K562 (cell line): ENCODE measurements at regions not wholly inside any gene's neighbourhood (a gene's known extent, or its start where the extent isn't known, plus 50 kb on each side); places are given as distances from the start of the nearest gene placed in this dataset.

ENCODE experiments used
- ATAC-seq: fragments of 200-7000 bp; cut with Tn5 transposase; 3 replicates; pipeline ENCODE4 v1.9.1; 2020; ENCODE audit warnings: moderate library complexity
- BruUV-seq: library from RNA; stranded (reverse); fragments of 400-500 nt; replicated peaks from 2 replicates; lab custom pipeline; 2021; lab: Mats Ljungman, UMichigan
- CTCF ChIA-PET: fragments of 300-600 bp; formaldehyde crosslinking; extraction: SDS; loops from one replicate; lab custom pipeline; 2021; ENCODE audit warnings: low intra/inter-chr PET ratio; lab: Yijun Ruan, JAX
- POLR2A ChIA-PET: fragments of 300-600, 350-650 bp; sonication (Branson Sonifier 250); formaldehyde crosslinking; extraction: SDS; loops from one replicate; lab custom pipeline; 2021; ENCODE audit warnings: antibody characterized with exemption, inconsistent platforms; lab: Yijun Ruan, JAX
- DNase-seq, 4 experiments: peaks; one replicate each; pipeline versions ENCODE4 v3.0.0 to v3.0.0-alpha.2; 2011 to 2018; ENCODE audit warnings: low spot score in 3 of 4, mixed read lengths in 3 of 4; ENCODE audit errors: extremely low read depth in 1 of 4
- FAIRE-seq: peaks from 2 replicates; lab custom pipeline; 2011; peaks lifted over from hg19 to GRCh38; lab: Jason Lieb, UNC
- H2AFZ ChIP-seq: 2 replicates; pipeline ENCODE4 v1.6.0; 2011; ENCODE audit warnings: low read depth, low read length, control low read depth, inconsistent platforms
- H3K27ac ChIP-seq: fragments of 200-600 bp; 3 replicates; pipeline ENCODE4 v1.8.0; 2011; ENCODE audit warnings: low read depth, mild to moderate bottlenecking, control low read depth, inconsistent platforms, low read length, moderate library complexity, mixed read lengths; ENCODE audit errors: extremely low read depth
- H3K27me3 ChIP-seq, 2 experiments: fragments of 300-600 bp in 1 of 2; 2 replicates in 1 of 2; 3 replicates in 1 of 2; pipeline versions ENCODE4 v1.6.0 to v1.8.0; 2011; ENCODE audit warnings: inconsistent platforms in 2 of 2, low read length in 2 of 2, mild to moderate bottlenecking in 1 of 2, mixed read lengths in 1 of 2, moderate library complexity in 1 of 2; ENCODE audit not compliant: control insufficient read depth in 2 of 2, insufficient read depth in 2 of 2
- H3K36me3 ChIP-seq: fragments of 300-600 bp; 3 replicates; pipeline ENCODE4 v1.8.0; 2011; ENCODE audit warnings: mild to moderate bottlenecking, low read length, inconsistent platforms; ENCODE audit not compliant: control insufficient read depth, insufficient read depth
- H3K4me1 ChIP-seq, 2 experiments: fragments of 200-600 bp in 1 of 2; replicated peaks in 1 of 2; 2 replicates in 1 of 2; 3 replicates in 1 of 2; pipeline versions ENCODE4 v1.5.1 to v1.8.0; 2011; ENCODE audit warnings: inconsistent platforms in 2 of 2, low read length in 2 of 2, mild to moderate bottlenecking in 1 of 2, mixed read lengths in 1 of 2, moderate library complexity in 1 of 2; ENCODE audit not compliant: control insufficient read depth in 2 of 2, insufficient read depth in 2 of 2
- H3K4me2 ChIP-seq: 2 replicates; pipeline ENCODE4 v1.6.1; 2011; ENCODE audit warnings: low read length, control low read depth, inconsistent platforms, mixed read lengths; ENCODE audit not compliant: insufficient read depth
- H3K4me3 ChIP-seq: fragments of 200-600 bp; sonication (generic), shearing (Covaris generic); 2 replicates; pipeline ENCODE4 v1.5.1; 2016; ENCODE audit warnings: control low read depth, inconsistent platforms
- H3K79me2 ChIP-seq: fragments of 200-600 bp; 3 replicates; pipeline ENCODE4 v1.8.0; 2011; ENCODE audit warnings: low read length, inconsistent platforms; ENCODE audit not compliant: control insufficient read depth, insufficient read depth
- H3K9ac ChIP-seq, 2 experiments: 2 replicates each; pipeline versions ENCODE4 v1.6.0 to v1.6.1; 2011; ENCODE audit warnings: low read depth in 2 of 2, low read length in 2 of 2, control low read depth in 1 of 2, inconsistent platforms in 1 of 2, mild to moderate bottlenecking in 1 of 2, mixed read lengths in 1 of 2; ENCODE audit not compliant: insufficient read depth in 1 of 2
- H3K9me1 ChIP-seq: one replicate; pipeline ENCODE4 v1.6.0; 2011; ENCODE audit warnings: inconsistent platforms, mild to moderate bottlenecking, low read length, moderate library complexity; ENCODE audit not compliant: control insufficient read depth, insufficient read depth
- H3K9me3 ChIP-seq: replicated peaks from 2 replicates; pipeline ENCODE4 v1.5.1; 2011; ENCODE audit warnings: low read depth, low read length, inconsistent platforms; ENCODE audit not compliant: control insufficient read depth, insufficient read depth
- H4K20me1 ChIP-seq: replicated peaks from 2 replicates; pipeline ENCODE4 v1.6.1; 2011; ENCODE audit warnings: low read length, inconsistent platforms, mixed read lengths; ENCODE audit not compliant: control insufficient read depth, insufficient read depth
- ETV5 ChIP-seq: sonication (generic); formaldehyde crosslinking; IDR thresholded peaks from 2 replicates; pipeline ENCODE4 v1.4.0; 2020; ENCODE audit warnings: low read depth, mild to moderate bottlenecking, missing genetic modification reagents
- FOSL1 ChIP-seq: fragments of 200-800 bp; sonication (Bioruptor generic); conservative IDR thresholded peaks from 2 replicates; pipeline ENCODE4 v1.6.1; 2016; ENCODE audit warnings: missing genetic modification characterization, missing compliant biosample characterization
- GATAD2A ChIP-seq: fragments of 450-650 bp; IDR thresholded peaks from 2 replicates; pipeline ENCODE4 v1.6.1; 2017
- GATAD2B ChIP-seq: fragments of 450-650 bp; IDR thresholded peaks from 2 replicates; pipeline ENCODE4 v1.6.1; 2017; ENCODE audit warnings: mild to moderate bottlenecking, borderline replicate concordance
- HEY1 ChIP-seq: fragments of 250-450 bp; sonication (Bioruptor Pico); IDR thresholded peaks from 2 replicates; pipeline ENCODE4 v1.5.0; 2020; ENCODE audit warnings: mild to moderate bottlenecking, moderate library complexity, borderline replicate concordance
- HMGN3 ChIP-seq: IDR thresholded peaks from 2 replicates; pipeline ENCODE4 v1.6.1; 2011; ENCODE audit warnings: borderline replicate concordance, low read depth, mild to moderate bottlenecking, mixed read lengths, low read length; ENCODE audit not compliant: insufficient read length; ENCODE audit errors: extremely low read depth
- HNRNPUL1 ChIP-seq: fragments of 200-400 bp; formaldehyde crosslinking; IDR thresholded peaks from 2 replicates; pipeline ENCODE4 v1.6.1; 2017; ENCODE audit warnings: low read length
- IRF9 ChIP-seq: fragments of 450-650 bp; IDR thresholded peaks from 2 replicates; pipeline ENCODE4 v1.6.1; 2016; ENCODE audit warnings: missing biosample characterization, missing genetic modification characterization
- LARP7 ChIP-seq: fragments of 450-650 bp; IDR thresholded peaks from 2 replicates; pipeline ENCODE4 v1.6.1; 2016
- MEF2A ChIP-seq: IDR thresholded peaks from 2 replicates; pipeline ENCODE4 v1.6.1; 2011; ENCODE audit warnings: low read depth, mild to moderate bottlenecking, low read length, moderate library complexity; ENCODE audit not compliant: control insufficient read depth
- NR2C1 ChIP-seq, 2 experiments: fragments of 450-650 bp; IDR thresholded peaks; 2 replicates each; pipeline ENCODE4 v1.6.1; 2017; ENCODE audit warnings: mild to moderate bottlenecking in 2 of 2, antibody characterized with exemption in 1 of 2, inconsistent platforms in 1 of 2, missing compliant biosample characterization in 1 of 2, missing genetic modification characterization in 1 of 2
- RREB1 ChIP-seq: fragments of 250-450 bp; sonication (Bioruptor Pico); IDR thresholded peaks from 2 replicates; pipeline ENCODE4 v1.4.0; 2020
- SMAD2 ChIP-seq: fragments of 150-350 bp; IDR thresholded peaks from 2 replicates; pipeline ENCODE4 v1.6.1; 2014; ENCODE audit warnings: low read depth, mild to moderate bottlenecking, low read length
- SREBF2 ChIP-seq: sonication (generic); formaldehyde crosslinking; IDR thresholded peaks from 2 replicates; pipeline ENCODE4 v1.4.0; 2020; ENCODE audit warnings: mild to moderate bottlenecking, missing genetic modification reagents
- STAT5B ChIP-seq: fragments of 250-450 bp; sonication (Bioruptor Pico); IDR thresholded peaks from 2 replicates; pipeline ENCODE4 v1.8.0; 2021; ENCODE audit warnings: mild to moderate bottlenecking, inconsistent platforms
- TCFL5 ChIP-seq: fragments of 250-450 bp; sonication (Bioruptor Pico); conservative IDR thresholded peaks from 2 replicates; pipeline ENCODE4 v1.6.1; 2021; ENCODE audit warnings: mild to moderate bottlenecking, moderate library complexity, matching md5 sums
- ZNF584 ChIP-seq: fragments of 200-800 bp; sonication (Bioruptor generic); IDR thresholded peaks from 2 replicates; pipeline ENCODE4 v1.6.1; 2016; ENCODE audit warnings: low read depth, mild to moderate bottlenecking, missing genetic modification characterization, missing compliant biosample characterization
- ZNF79 ChIP-seq: fragments of 250-450 bp; sonication (Bioruptor Pico); IDR thresholded peaks from 2 replicates; pipeline ENCODE4 v1.4.0; 2020; ENCODE audit warnings: low read depth, mild to moderate bottlenecking, moderate library complexity
- WGBS: fragments of 100-300 bp; shearing (Covaris generic); methylation state at CpG from one replicate; pipeline ENCODE4 v1.1.6; 2016; ENCODE audit warnings: low coverage, mixed read lengths; ENCODE audit not compliant: insufficient coverage; ENCODE audit errors: missing lambda C conversion rate; 5-methylcytosine and 5-hydroxymethylcytosine counted together
- in situ Hi-C: fragments of 300-500 bp; cut with MboI; formaldehyde crosslinking; loops from 4 replicates; pipeline ENCODE4 v1.15.0; 2018; ENCODE audit warnings: inconsistent platforms, mixed read lengths
- intact Hi-C: fragments of 100-400 bp; cut with micrococcal nuclease; formaldehyde crosslinking; loops from 2 replicates; pipeline ENCODE4 v1.14.2; 2022

- Histone ChIP-seq H3K36me3 (no peaks in the 10 kb centered on the region), H3K4me2 (no peak overlapping the region), H3K9me1 (no peaks in the 10 kb centered on the region), H2AFZ (no peak overlapping the region), H3K9ac (no peak overlapping the region), H3K9me3 (0 out of 2 replicates have a peak, but pooled peaks cover 2% of the 10 kb centered on the region), H3K4me3 (no peak overlapping the region), H3K27me3 (no peaks in the 10 kb centered on the region; a peak in 1 of 5 replicates), H3K27ac (no peak overlapping the region), H3K4me1 (no peaks in the 10 kb centered on the region), H4K20me1 (no peaks in the 10 kb centered on the region), H3K79me2 (no peaks in the 10 kb centered on the region)
- ATAC-seq (no peak), FAIRE-seq (no peak), DNase-seq (no peak)
- CTCF ChIA-PET = no interaction called here
- WGBS = 0% methylated on average over 4 of the region's 4 CpGs
- POLR2A ChIA-PET = interaction anchor here (0.6 kb wide), 1 partner anchor 21 kb away, joined by 3 read pairs; no protein-coding TSS in a partner anchor
- in situ Hi-C loops (no loop called here), intact Hi-C loops (no loop called here)
- TF ChIP-seq GATAD2B = no peak
- no peak for TF ChIP-seq HNRNPUL1
- no peak for TF ChIP-seq LARP7
- TF ChIP-seq ZNF79 (CRISPR knock-in tag) = no peak
- no peak for TF ChIP-seq ZNF584 (CRISPR knock-in tag)
- no peak for TF ChIP-seq SMAD2
- TF ChIP-seq NR2C1 (IDR thresholded peaks at IDR 0.05) = no peak
- no peak for TF ChIP-seq NR2C1 (tag; IDR thresholded peaks at IDR 0.05)
- TF ChIP-seq SREBF2 (CRISPR knock-in tag) = no peak
- TF ChIP-seq RREB1 (CRISPR knock-in tag) = no peak
- no peak for TF ChIP-seq HMGN3
- TF ChIP-seq MEF2A = no peak
- no peak for TF ChIP-seq ETV5 (CRISPR knock-in tag)
- no peak for TF ChIP-seq GATAD2A
- no peak for TF ChIP-seq IRF9 (tag)
- no peak for TF ChIP-seq HEY1 (CRISPR knock-in tag)
- no peak for TF ChIP-seq STAT5B
- TF ChIP-seq TCFL5 = no peak
- no peak for TF ChIP-seq FOSL1
- no TSS peak for BruUV-seq
These were observed 581.6 kb downstream of the NPHP4 start for GRCh38 chr1:5410652-5411051.
